ENCODE measurements at regions not wholly inside any gene's neighbourhood (a gene's known extent, or its start where the extent isn't known, plus 50 kb on each side); places are given as distances from the start of the nearest gene placed in this dataset.

- Histone ChIP-seq H3K79me2 (replicated peaks; ENCODE audit: insufficient read depth) (no peaks in the 10 kb centered on the region), H3K4me3 (no peak overlapping the region), H3K36me3 (ENCODE audit: insufficient read depth) (no peaks in the 10 kb centered on the region), H3K27ac (ENCODE audit: low read depth) (no peak overlapping the region), H3F3A (replicated peaks; ENCODE audit: low read depth) (no peaks in the 10 kb centered on the region), H3K27me3 (ENCODE audit: insufficient read depth) (no peaks in the 10 kb centered on the region), H3K4me1 (ENCODE audit: insufficient read depth) (peaks cover 11% of the 10 kb centered on the region), H2AFZ (no peak overlapping the region), H4K20me1 (replicated peaks; ENCODE audit: insufficient read depth) (no peaks in the 10 kb centered on the region), H3K4me2 (no peak overlapping the region), H3K9me2 (ENCODE audit: insufficient read depth) (peaks cover under 1% of the 10 kb centered on the region; the same call in 1 of the 2 replicates)
- H3K4me3 Mint-ChIP-seq = no peak overlapping the region
- H3K4me1 Mint-ChIP-seq = peaks cover 11% of the 10 kb centered on the region
- peaks cover 13% of the 10 kb centered on the region; the same call in 2 of the 3 replicates for H3K9me3 Mint-ChIP-seq
- DNase-seq (ENCODE audit: low spot score) (no peak), ATAC-seq (no peak)
- H3K27me3 Mint-ChIP-seq (ENCODE audit: insufficient read depth, low read depth, poor library complexity) = no peaks in the 10 kb centered on the region
- no peak overlapping the region for H3K27ac Mint-ChIP-seq
- peaks cover 3% of the 10 kb centered on the region; the same call in 1 of the 3 replicates for H3K36me3 Mint-ChIP-seq (ENCODE audit: low read depth)
- TF ChIP-seq EZH2 (IDR thresholded peaks at IDR 0.05; ENCODE audit: low read depth, unreplicated experiment) = no peak
- TF ChIP-seq ZNF114 (CRISPR knock-in tag; IDR thresholded peaks at IDR 0.05) = no peak
- TF ChIP-seq CTCF (conservative IDR thresholded peaks at IDR 0.05; ENCODE audit: low read depth in 2 of 2) = no peak
- no peak for TF ChIP-seq POLR2AphosphoS5 (IDR thresholded peaks at IDR 0.05; ENCODE audit: low read depth)
- no peak for TF ChIP-seq CREB1 (CRISPR knock-in tag; IDR thresholded peaks at IDR 0.05; ENCODE audit: low read depth)
- no peak for TF ChIP-seq STAT1 (IDR thresholded peaks at IDR 0.05; ENCODE audit: unreplicated experiment)
- no peak for TF ChIP-seq REST (IDR thresholded peaks at IDR 0.05; ENCODE audit: unreplicated experiment)
- no peak for TF ChIP-seq ZNF331 (CRISPR knock-in tag; IDR thresholded peaks at IDR 0.05; ENCODE audit: low read depth)
- TF ChIP-seq NANOG (IDR thresholded peaks at IDR 0.05; ENCODE audit: borderline replicate concordance) = no peak
- TF ChIP-seq, protein P1, sequence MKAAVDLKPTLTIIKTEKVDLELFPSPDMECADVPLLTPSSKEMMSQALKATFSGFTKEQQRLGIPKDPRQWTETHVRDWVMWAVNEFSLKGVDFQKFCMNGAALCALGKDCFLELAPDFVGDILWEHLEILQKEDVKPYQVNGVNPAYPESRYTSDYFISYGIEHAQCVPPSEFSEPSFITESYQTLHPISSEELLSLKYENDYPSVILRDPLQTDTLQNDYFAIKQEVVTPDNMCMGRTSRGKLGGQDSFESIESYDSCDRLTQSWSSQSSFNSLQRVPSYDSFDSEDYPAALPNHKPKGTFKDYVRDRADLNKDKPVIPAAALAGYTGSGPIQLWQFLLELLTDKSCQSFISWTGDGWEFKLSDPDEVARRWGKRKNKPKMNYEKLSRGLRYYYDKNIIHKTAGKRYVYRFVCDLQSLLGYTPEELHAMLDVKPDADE (IDR thresholded peaks at IDR 0.05) = no peak
- TF ChIP-seq EZH2phosphoT487 (IDR thresholded peaks at IDR 0.05; ENCODE audit: unreplicated experiment) = no peak
- no peak for TF ChIP-seq ZNF462 (CRISPR knock-in tag; IDR thresholded peaks at IDR 0.05)
Measured at GRCh38 chr5:37979559-37979958, 139.7 kb upstream of the GDNF start.
